Esophagus squamous epithelium (tissue), 5 donors: ENCODE measurements at regions not wholly inside any gene's neighbourhood (a gene's known extent, or its start where the extent isn't known, plus 50 kb on each side); places are given as distances from the start of the nearest gene placed in this dataset.

Experiments
- DNase-seq: peaks from one replicate; lab custom pipeline; 2025; lab: John Stamatoyannopoulos, UW
- H3K27ac ChIP-seq, 4 donors: fragments of 200-600 bp; sonication (generic); one replicate each; pipeline ENCODE4 v1.5.1; 2016 to 2019; ENCODE audit warnings: mild to moderate bottlenecking in 1 of 4
- H3K27me3 ChIP-seq, 4 donors: fragments of 200-600 bp; sonication (generic); 1 replicate in 3 of 4; 2 replicates in 1 of 4; pipeline versions ENCODE4 v1.5.1 to v1.6.0; 2017 to 2021; ENCODE audit warnings: antibody characterized with exemption in 1 of 4
- H3K36me3 ChIP-seq, 3 donors: fragments of 200-600 bp; sonication (generic); one replicate each; pipeline ENCODE4 v1.5.1; 2016 to 2019
- H3K4me1 ChIP-seq, 3 donors: fragments of 200-600 bp; sonication (generic); one replicate each; pipeline ENCODE4 v1.5.1; 2017 to 2019
- H3K4me3 ChIP-seq, 4 donors: fragments of 200-600 bp; sonication (generic); 1 replicate in 3 of 4; 2 replicates in 1 of 4; pipeline ENCODE4 v1.5.1; 2016 to 2019; ENCODE audit warnings: mild to moderate bottlenecking in 2 of 4, moderate library complexity in 1 of 4
- H3K9me3 ChIP-seq, 3 donors: fragments of 200-600 bp; sonication (generic); one replicate each; pipeline ENCODE4 v1.5.1; 2016 to 2019
- POLR2A ChIP-seq, 4 donors: fragments of 450-650 bp; IDR thresholded peaks; one replicate each; pipeline ENCODE4 v1.6.1; 2017; ENCODE audit warnings: antibody characterized with exemption in 4 of 4, mild to moderate bottlenecking in 4 of 4, moderate library complexity in 3 of 4
- WGBS, 2 donors: methylation state at CpG; one replicate each; pipeline ENCODE4 v1.1.5; 2018; 5-methylcytosine and 5-hydroxymethylcytosine counted together
- intact Hi-C: fragments of 100-400 bp; cut with DNase I; formaldehyde crosslinking; loops from one replicate; pipeline ENCODE4 v1.15.0; 2022
- TF ChIP-seq, protein P1 (sequence below), 6 experiments: fragments of 450-650 bp in 4 of 6; fragments of 200-600 bp in 2 of 6; sonication (generic) in 2 of 6; IDR thresholded peaks; one replicate each; pipeline ENCODE4 v1.5.1; 2016 to 2019; ENCODE audit warnings: antibody characterized with exemption in 6 of 6, mild to moderate bottlenecking in 4 of 6, moderate library complexity in 4 of 6
- donor health status: DM: yes; HTN: yes; CAD: no.

- TF ChIP-seq, protein P1, sequence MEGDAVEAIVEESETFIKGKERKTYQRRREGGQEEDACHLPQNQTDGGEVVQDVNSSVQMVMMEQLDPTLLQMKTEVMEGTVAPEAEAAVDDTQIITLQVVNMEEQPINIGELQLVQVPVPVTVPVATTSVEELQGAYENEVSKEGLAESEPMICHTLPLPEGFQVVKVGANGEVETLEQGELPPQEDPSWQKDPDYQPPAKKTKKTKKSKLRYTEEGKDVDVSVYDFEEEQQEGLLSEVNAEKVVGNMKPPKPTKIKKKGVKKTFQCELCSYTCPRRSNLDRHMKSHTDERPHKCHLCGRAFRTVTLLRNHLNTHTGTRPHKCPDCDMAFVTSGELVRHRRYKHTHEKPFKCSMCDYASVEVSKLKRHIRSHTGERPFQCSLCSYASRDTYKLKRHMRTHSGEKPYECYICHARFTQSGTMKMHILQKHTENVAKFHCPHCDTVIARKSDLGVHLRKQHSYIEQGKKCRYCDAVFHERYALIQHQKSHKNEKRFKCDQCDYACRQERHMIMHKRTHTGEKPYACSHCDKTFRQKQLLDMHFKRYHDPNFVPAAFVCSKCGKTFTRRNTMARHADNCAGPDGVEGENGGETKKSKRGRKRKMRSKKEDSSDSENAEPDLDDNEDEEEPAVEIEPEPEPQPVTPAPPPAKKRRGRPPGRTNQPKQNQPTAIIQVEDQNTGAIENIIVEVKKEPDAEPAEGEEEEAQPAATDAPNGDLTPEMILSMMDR (IDR thresholded peaks at IDR 0.05): no peak
- no peak for TF ChIP-seq POLR2A (IDR thresholded peaks at IDR 0.05)
- Histone ChIP-seq H3K9me3 (no peaks in the 10 kb centered on the region), H3K27me3 (no peaks in the 10 kb centered on the region), H3K36me3 (peaks cover 0 to 55% (median 0%) of the 10 kb centered on the region in 3 donors), H3K4me1 (peaks cover 0 to 18% (median 5%) of the 10 kb centered on the region in 3 donors), H3K27ac (no peak overlapping the region), H3K4me3 (no peak overlapping the region)
- intact Hi-C loops: no loop called here
- no peak for DNase-seq
- 87 to 93% methylated on average over 6 of the region's 6 CpGs for WGBS, 2 donors
Measured at GRCh38 chr14:71722885-71723284, 209.3 kb upstream of the RGS6 start.

DNA sequence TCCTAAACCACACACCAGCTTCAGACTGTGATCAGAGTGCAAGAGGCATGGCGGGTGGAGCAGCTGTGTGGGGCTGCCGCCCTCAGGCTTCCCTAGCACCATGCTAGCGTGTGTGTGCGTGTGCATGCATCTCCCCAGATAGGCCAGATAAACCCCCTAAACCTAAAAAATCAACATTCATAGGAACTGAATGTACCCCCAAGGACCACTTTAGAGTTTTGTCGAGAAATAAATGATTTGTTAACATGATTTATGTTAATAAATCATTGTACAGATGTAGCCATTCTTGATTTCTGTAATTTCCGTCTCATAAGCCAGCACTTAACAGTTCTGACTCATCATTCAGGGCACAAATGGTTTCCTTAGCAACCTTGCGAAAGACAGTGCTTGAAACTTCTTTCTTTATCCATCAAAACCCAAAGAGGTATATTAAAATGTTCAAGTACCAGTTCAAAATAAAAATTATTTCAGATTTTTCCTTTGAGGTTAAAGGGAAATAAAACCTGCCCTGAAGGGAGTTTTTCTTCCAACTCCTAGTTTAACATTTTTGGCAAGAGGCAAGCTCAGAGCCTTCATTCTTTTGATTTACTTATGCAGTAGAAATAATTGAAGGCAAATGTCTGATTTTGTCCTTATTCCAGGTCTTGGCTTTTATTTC lies 206.2 kb upstream of the RGS6 start:
- TF ChIP-seq, protein P1 (IDR thresholded peaks at IDR 0.05): no peak
- no peak for TF ChIP-seq POLR2A (IDR thresholded peaks at IDR 0.05)
- no peaks in the 10 kb centered on the region for H3K9me3 ChIP-seq
- H3K27ac ChIP-seq: no peak overlapping the region
- 45 to 48% methylated on average over 7 of the region's 7 CpGs for WGBS, 2 donors
- intact Hi-C loops: no loop called here
- no peak for DNase-seq
- peaks cover 0 to 14% (median 5%) of the 10 kb centered on the region in 3 donors for H3K4me1 ChIP-seq
- peaks cover 0 to 85% (median 2%) of the 10 kb centered on the region in 3 donors for H3K36me3 ChIP-seq
- no peak overlapping the region for H3K4me3 ChIP-seq
- H3K27me3 ChIP-seq: no peaks in the 10 kb centered on the region

DNA sequence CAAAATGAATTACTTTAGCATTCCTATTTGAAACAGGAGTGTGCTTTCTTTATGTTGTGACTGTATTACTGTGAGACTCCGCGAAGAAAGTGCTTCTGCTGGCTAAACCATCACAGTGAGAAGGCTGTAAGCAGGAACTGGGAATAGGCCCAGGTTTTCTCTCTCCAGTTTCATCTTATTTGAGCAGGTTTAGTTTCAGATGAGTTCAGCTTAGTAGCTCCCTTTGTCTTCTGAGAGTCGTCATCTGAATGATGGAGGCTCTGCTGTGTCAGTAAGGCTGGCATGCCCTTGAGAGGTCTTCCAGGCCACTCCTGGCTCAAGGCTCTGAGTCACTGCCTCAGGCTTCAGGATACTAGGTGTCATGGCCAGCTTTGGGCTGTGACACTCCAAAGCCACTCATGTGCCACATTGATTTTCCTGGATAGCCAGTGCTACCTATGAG lies 205.6 kb upstream of the RGS6 start:
- WGBS, 2 donors: 63 to 76% methylated on average over 3 of the region's 3 CpGs
- peaks cover 0 to 14% (median 5%) of the 10 kb centered on the region in 3 donors for H3K4me1 ChIP-seq
- intact Hi-C loops: no loop called here

DNA sequence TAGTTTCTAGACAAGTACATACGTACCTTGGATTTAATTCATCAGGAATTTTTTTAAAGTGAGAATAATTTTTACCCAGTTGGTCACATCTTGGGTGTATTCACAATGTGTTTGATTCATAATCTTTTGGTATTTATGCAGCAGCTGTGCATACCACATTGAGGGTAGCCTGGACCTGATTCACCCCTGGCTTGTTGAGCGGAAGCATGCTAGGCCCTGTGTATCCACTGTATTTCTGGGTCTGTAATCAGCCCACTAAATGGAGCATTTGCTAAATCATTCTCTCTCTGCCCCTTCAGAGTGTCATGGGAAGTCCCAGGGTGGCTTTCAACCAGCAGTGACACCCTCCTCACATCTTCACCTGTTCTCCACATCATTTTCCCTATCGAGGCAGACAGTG lies 203.8 kb upstream of the RGS6 start:
- H3K4me3 ChIP-seq: no peak overlapping the region
- no peak for TF ChIP-seq POLR2A (IDR thresholded peaks at IDR 0.05)
- TF ChIP-seq, protein P1 (IDR thresholded peaks at IDR 0.05): no peak
- H3K9me3 ChIP-seq: no peaks in the 10 kb centered on the region
- peaks cover 0 to 14% (median 5%) of the 10 kb centered on the region in 3 donors for H3K4me1 ChIP-seq
- no peak overlapping the region for H3K27ac ChIP-seq
- H3K36me3 ChIP-seq: peaks cover 0 to 92% (median 5%) of the 10 kb centered on the region in 3 donors
- H3K27me3 ChIP-seq: no peaks in the 10 kb centered on the region
- no peak for DNase-seq
- intact Hi-C loops: no loop called here
- 85 to 95% methylated on average over 3 of the region's 3 CpGs for WGBS, 2 donors

More for the DNA sequence above, 205.6 kb upstream of the RGS6 start:
- peaks cover 0 to 85% (median 5%) of the 10 kb centered on the region in 3 donors for H3K36me3 ChIP-seq
- no peaks in the 10 kb centered on the region for H3K27me3 ChIP-seq
- DNase-seq: no peak
- no peak overlapping the region for H3K4me3 ChIP-seq
- no peaks in the 10 kb centered on the region for H3K9me3 ChIP-seq
- TF ChIP-seq, protein P1 (IDR thresholded peaks at IDR 0.05): no peak
- no peak for TF ChIP-seq POLR2A (IDR thresholded peaks at IDR 0.05)
- no peak overlapping the region for H3K27ac ChIP-seq

DNA sequence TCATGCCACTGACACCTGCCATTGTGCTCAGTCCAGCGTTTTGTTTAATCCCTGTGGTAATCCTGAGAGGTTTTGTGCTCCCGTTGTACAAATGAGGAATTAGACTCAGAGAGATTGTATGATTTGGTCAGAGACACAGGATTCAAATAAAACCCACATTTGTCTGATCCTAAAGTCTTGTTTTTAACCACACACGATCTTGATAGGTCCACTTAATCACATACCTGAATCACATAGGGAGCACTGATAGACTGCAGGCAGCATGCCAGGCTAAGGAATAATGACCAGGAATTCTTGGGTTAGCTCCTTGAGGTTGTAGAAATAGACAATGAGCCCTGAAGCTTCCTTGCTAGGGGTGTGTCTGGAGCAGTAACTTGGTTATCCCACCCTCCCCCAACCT lies 202.6 kb upstream of the RGS6 start:
- 40 to 71% methylated on average over 3 of the region's 3 CpGs for WGBS, 2 donors
- Histone ChIP-seq H3K27ac (no peak overlapping the region), H3K4me1 (peaks cover 0 to 14% (median 5%) of the 10 kb centered on the region in 3 donors), H3K4me3 (no peak overlapping the region), H3K9me3 (no peaks in the 10 kb centered on the region), H3K27me3 (no peaks in the 10 kb centered on the region), H3K36me3 (peaks cover 0 to 92% (median 5%) of the 10 kb centered on the region in 3 donors)
- intact Hi-C loops: no loop called here
- no peak for DNase-seq
- TF ChIP-seq POLR2A (IDR thresholded peaks at IDR 0.05): no peak
- TF ChIP-seq, protein P1 (IDR thresholded peaks at IDR 0.05): no peak
